Endothelial cell of umbilical vein (primary cell): ENCODE measurements at regions not wholly inside any gene's neighbourhood (a gene's known extent, or its start where the extent isn't known, plus 50 kb on each side); places are given as distances from the start of the nearest gene placed in this dataset.

Experiments used
- BruUV-seq: library from RNA; stranded (reverse); fragments of 400-500 nt; replicated peaks from 2 replicates; lab custom pipeline; 2021; lab: Mats Ljungman, UMichigan
- CTCF ChIA-PET: fragments of 300-600, 350-600 bp; sonication (Branson Sonifier 250); formaldehyde crosslinking; loops from one replicate; lab custom pipeline; 2021; ENCODE audit warnings: antibody characterized with exemption, inconsistent platforms; lab: Charles Lee
- POLR2A ChIA-PET: fragments of 300-600, 350-600 bp; sonication (Branson Sonifier 250); formaldehyde crosslinking; loops from one replicate; lab custom pipeline; 2021; ENCODE audit warnings: antibody characterized with exemption, inconsistent platforms; lab: Charles Lee
- DNase-seq: peaks from one replicate; pipeline ENCODE4 v3.0.0-alpha.2; 2011; ENCODE audit warnings: low read depth, low spot score
- FAIRE-seq: peaks from 2 replicates; lab custom pipeline; 2011; peaks lifted over from hg19 to GRCh38; lab: Jason Lieb, UNC
- H2AFZ ChIP-seq: 2 replicates; pipeline ENCODE4 v1.6.0; 2012; ENCODE audit warnings: low read depth, low read length, control low read depth, inconsistent platforms
- H3K27ac ChIP-seq: 2 replicates; pipeline ENCODE4 v1.5.1; 2011; ENCODE audit warnings: low read depth, mild to moderate bottlenecking, control low read depth, low read length, moderate library complexity; ENCODE audit not compliant: insufficient read depth
- H3K27me3 ChIP-seq, 2 experiments: 2 replicates each; pipeline versions ENCODE4 v1.6.0 to v1.6.1; 2011; ENCODE audit warnings: low read length in 2 of 2, mixed read lengths in 1 of 2; ENCODE audit not compliant: control insufficient read depth in 2 of 2, insufficient read depth in 2 of 2
- H3K36me3 ChIP-seq, 2 experiments: 2 replicates in 1 of 2; 3 replicates in 1 of 2; pipeline ENCODE4 v1.5.1; 2011; ENCODE audit warnings: low read length in 2 of 2, mild to moderate bottlenecking in 1 of 2, moderate library complexity in 1 of 2; ENCODE audit not compliant: control insufficient read depth in 2 of 2, insufficient read depth in 2 of 2; ENCODE audit errors: extremely low read depth in 1 of 2
- H3K4me1 ChIP-seq: 3 replicates; pipeline ENCODE4 v1.5.1; 2011; ENCODE audit warnings: mild to moderate bottlenecking, low read length; ENCODE audit not compliant: control insufficient read depth, insufficient read depth; ENCODE audit errors: extremely low read depth
- H3K4me2 ChIP-seq: 2 replicates; pipeline ENCODE4 v1.6.1; 2011; ENCODE audit warnings: low read length, control low read depth, mixed read lengths; ENCODE audit not compliant: insufficient read depth
- H3K4me3 ChIP-seq, 3 experiments: fragments of 200-600 bp in 1 of 3; sonication (generic), shearing (Covaris generic) in 1 of 3; replicated peaks in 1 of 3; 2 replicates each; pipeline ENCODE4 v1.5.1; 2011 to 2016; ENCODE audit warnings: control low read depth in 3 of 3, low read length in 3 of 3, mild to moderate bottlenecking in 2 of 3, inconsistent platforms in 1 of 3, low read depth in 1 of 3, moderate library complexity in 1 of 3; ENCODE audit not compliant: insufficient read depth in 1 of 3
- H3K79me2 ChIP-seq: 2 replicates; pipeline ENCODE4 v1.6.0; 2012; ENCODE audit warnings: low read length, inconsistent platforms; ENCODE audit not compliant: control insufficient read depth, insufficient read depth
- H3K9ac ChIP-seq: replicated peaks from 2 replicates; pipeline ENCODE3; 2011; ENCODE audit warnings: low read length, control low read depth; ENCODE audit not compliant: insufficient read depth; ENCODE audit errors: extremely low read depth
- H3K9me1 ChIP-seq: replicated peaks from 3 replicates; pipeline ENCODE4 v1.6.0; 2011; ENCODE audit warnings: mild to moderate bottlenecking, low read length; ENCODE audit not compliant: control insufficient read depth, insufficient read depth; ENCODE audit errors: extremely low read depth
- H3K9me3 ChIP-seq: replicated peaks from 2 replicates; pipeline ENCODE4 v1.5.1; 2012; ENCODE audit warnings: low read length, inconsistent platforms; ENCODE audit not compliant: control insufficient read depth, insufficient read depth
- H4K20me1 ChIP-seq: replicated peaks from 2 replicates; pipeline ENCODE3; 2011; ENCODE audit warnings: mild to moderate bottlenecking, low read length; ENCODE audit not compliant: control insufficient read depth, insufficient read depth; ENCODE audit errors: extremely low read depth
- CTCF ChIP-seq, 2 donors: IDR thresholded peaks; 1 replicate in 1 of 2; 2 replicates in 1 of 2; pipeline ENCODE4 v1.5.1; 2011; ENCODE audit warnings: low read length in 2 of 2, mild to moderate bottlenecking in 2 of 2, moderate library complexity in 2 of 2, control low read depth in 1 of 2, inconsistent platforms in 1 of 2, low read depth in 1 of 2; ENCODE audit not compliant: insufficient read depth in 1 of 2; ENCODE audit errors: extremely low read depth in 1 of 2
- EZH2 ChIP-seq: IDR thresholded peaks from 2 replicates; pipeline ENCODE4 v1.6.1; 2012; ENCODE audit warnings: borderline replicate concordance, low read depth, mild to moderate bottlenecking, moderate library complexity, low read length, inconsistent platforms; ENCODE audit not compliant: severe bottlenecking
- FOS ChIP-seq: IDR thresholded peaks from 2 replicates; pipeline ENCODE4 v1.6.1; 2011; ENCODE audit warnings: mild to moderate bottlenecking, low read length, moderate library complexity, borderline replicate concordance; ENCODE audit not compliant: insufficient read depth
- GATA2 ChIP-seq: IDR thresholded peaks from 2 replicates; pipeline ENCODE4 v1.7.0; 2011; ENCODE audit warnings: low read depth, mild to moderate bottlenecking, moderate library complexity, mixed read lengths, low read length; ENCODE audit not compliant: insufficient read length, insufficient read depth
- JUN ChIP-seq: IDR thresholded peaks from 2 replicates; pipeline ENCODE4 v1.6.1; 2011; ENCODE audit warnings: borderline replicate concordance, low read depth; ENCODE audit not compliant: insufficient read length, insufficient read depth
- MAX ChIP-seq: IDR thresholded peaks from 2 replicates; pipeline ENCODE4 v1.6.1; 2011; ENCODE audit not compliant: insufficient read depth, insufficient read length
- MYC ChIP-seq: IDR thresholded peaks from one replicate; pipeline ENCODE4 v1.6.1; 2011; ENCODE audit warnings: mild to moderate bottlenecking, low read depth, low read length
- POLR2A ChIP-seq: IDR thresholded peaks from 2 replicates; pipeline ENCODE4 v1.6.1; 2012; ENCODE audit warnings: low read depth, mild to moderate bottlenecking, control low read depth, low read length
- POLR2AphosphoS5 ChIP-seq: IDR thresholded peaks from 2 replicates; pipeline ENCODE4 v1.6.1; 2012; ENCODE audit warnings: low read depth, mild to moderate bottlenecking, control low read depth, low read length, moderate library complexity; ENCODE audit not compliant: insufficient read depth
- dilution Hi-C: fragments of 300-500 bp; cut with MboI; formaldehyde crosslinking; loops from one replicate; pipeline ENCODE4 v1.15.0; 2019; ENCODE audit warnings: low sequenced_read_pairs; ENCODE audit not compliant: extremely low pct_ligation_motif_present
- intact Hi-C: fragments of 100-400 bp; cut with micrococcal nuclease; formaldehyde crosslinking; loops from one replicate; pipeline ENCODE4 v1.10.0; 2022

GRCh38 chr20:24366336-24367004 is 103.0 kb upstream of the SYNDIG1 start:
- CTCF ChIA-PET: no interaction called here
- FAIRE-seq (no peak), DNase-seq (no peak)
- POLR2A ChIA-PET: no interaction called here
- Histone ChIP-seq H3K27ac (no peak overlapping the region), H3K9ac (no peak overlapping the region), H4K20me1 (no peaks in the 10 kb centered on the region), H2AFZ (no peak overlapping the region), H3K4me3 (no peak overlapping the region), H3K36me3 (no peaks in the 10 kb centered on the region), H3K9me1 (no peaks in the 10 kb centered on the region), H3K4me2 (no peak overlapping the region), H3K79me2 (no peaks in the 10 kb centered on the region), H3K4me1 (no peaks in the 10 kb centered on the region), H3K27me3 (no peaks in the 10 kb centered on the region), H3K9me3 (no peaks in the 10 kb centered on the region)
- dilution Hi-C loops (no loop called here), intact Hi-C loops (no loop called here)
- no peak for TF ChIP-seq POLR2AphosphoS5
- TF ChIP-seq EZH2: no peak
- no peak for TF ChIP-seq MAX
- TF ChIP-seq MYC: no peak
- no peak for TF ChIP-seq FOS
- TF ChIP-seq POLR2A: no peak
- BruUV-seq: no TSS peak

- Histone ChIP-seq H3K79me2 (no peaks in the 10 kb centered on the region), H3K36me3 (no peaks in the 10 kb centered on the region), H3K4me1 (no peaks in the 10 kb centered on the region), H3K4me3 (no peak overlapping the region), H3K27me3 (no peaks in the 10 kb centered on the region), H3K4me2 (no peak overlapping the region), H4K20me1 (no peaks in the 10 kb centered on the region), H3K27ac (no peak overlapping the region), H2AFZ (no peak overlapping the region), H3K9me1 (no peaks in the 10 kb centered on the region), H3K9ac (no peak overlapping the region), H3K9me3 (no peaks in the 10 kb centered on the region)
- intact Hi-C loops (no loop called here), dilution Hi-C loops (no loop called here)
- ChIA-PET CTCF (no interaction called here), POLR2A (no interaction called here)
- BruUV-seq: no TSS peak
- no peak for FAIRE-seq
- no peak for DNase-seq
- TF ChIP-seq MAX (no peak), MYC (no peak), EZH2 (no peak), FOS (no peak), GATA2 (no peak), POLR2AphosphoS5 (no peak), CTCF (IDR thresholded peaks at IDR 0.05; ENCODE audit: extremely low read depth in 1 of 2, insufficient read depth in 1 of 2, low read depth in 1 of 2, low read length in 2 of 2) (no peak), POLR2A (no peak), JUN (no peak)
Observed at GRCh38 chr20:24365670-24366069, 103.8 kb upstream of the SYNDIG1 start.
